GDM1 (cell line): ENCODE measurements at regions not wholly inside any gene's neighbourhood (a gene's known extent, or its start where the extent isn't known, plus 50 kb on each side); places are given as distances from the start of the nearest gene placed in this dataset.
A peak's percentile ranks its signal among the peaks of the same experiment; 100 is the strongest.

ENCODE experiments used
- DNase-seq: peaks from one replicate; lab custom pipeline; 2025; lab: John Stamatoyannopoulos, UW

- no peak for DNase-seq
Measured at GRCh38 chr5:93107141-93107540, 473.9 kb downstream of the NR2F1-AS1 start.

GRCh38 chr5:93101661-93102060 is 479.4 kb downstream of the NR2F1-AS1 start:
- DNase-seq, result no peak

GRCh38 chr5:93100976-93101375 is 480.0 kb downstream of the NR2F1-AS1 start:
- DNase-seq, result no peak

GRCh38 chr5:93100428-93100827 is 480.6 kb downstream of the NR2F1-AS1 start:
- DNase-seq, result no peak

GRCh38 chr5:93099902-93100347 is 481.1 kb downstream of the NR2F1-AS1 start:
- no peak for DNase-seq

- no peak for DNase-seq
Measured at GRCh38 chr5:93096561-93096960, 484.5 kb downstream of the NR2F1-AS1 start.

GRCh38 chr5:93092349-93093105 is 488.5 kb downstream of the NR2F1-AS1 start:
- no peak for DNase-seq

GRCh38 chr5:93090698-93091097 is 490.3 kb downstream of the NR2F1-AS1 start:
- no peak for DNase-seq

GRCh38 chr5:93088592-93089389 is 492.2 kb downstream of the NR2F1-AS1 start:
- no peak for DNase-seq

GRCh38 chr5:93087326-93087725 is 493.7 kb downstream of the NR2F1-AS1 start:
- no peak for DNase-seq

GRCh38 chr5:93082981-93083380 is 498.0 kb downstream of the NR2F1-AS1 start:
- no peak for DNase-seq

- DNase-seq, result no peak
Measured at GRCh38 chr5:93079046-93079445, 502.0 kb downstream of the NR2F1-AS1 start.

GRCh38 chr5:93078082-93079038 is 502.7 kb downstream of the NR2F1-AS1 start:
- DNase-seq, result peak; percentile 8

GRCh38 chr5:93076566-93076965 is 504.5 kb downstream of the NR2F1-AS1 start:
- no peak for DNase-seq

- DNase-seq, result no peak
Measured at GRCh38 chr5:93076096-93076495, 504.9 kb downstream of the NR2F1-AS1 start.

- no peak for DNase-seq
Measured at GRCh38 chr5:93073547-93073946, 507.5 kb downstream of the NR2F1-AS1 start.

GRCh38 chr5:93072831-93073459 is 508.1 kb downstream of the NR2F1-AS1 start:
- DNase-seq, result no peak

- DNase-seq, result no peak
Measured at GRCh38 chr5:93071710-93072109, 509.3 kb downstream of the NR2F1-AS1 start.

GRCh38 chr5:93070938-93071337 is 510.1 kb downstream of the NR2F1-AS1 start:
- no peak for DNase-seq

GRCh38 chr5:93069276-93069675 is 511.7 kb downstream of the NR2F1-AS1 start:
- no peak for DNase-seq

GRCh38 chr5:93062548-93062947 is 518.5 kb downstream of the NR2F1-AS1 start:
- no peak for DNase-seq

GRCh38 chr5:93058309-93058708 is 522.7 kb downstream of the NR2F1-AS1 start:
- no peak for DNase-seq
